ENCODE measurements at regions not wholly inside any gene's neighbourhood (a gene's known extent, or its start where the extent isn't known, plus 50 kb on each side); places are given as distances from the start of the nearest gene placed in this dataset.

- TF ChIP-seq, protein P1, sequence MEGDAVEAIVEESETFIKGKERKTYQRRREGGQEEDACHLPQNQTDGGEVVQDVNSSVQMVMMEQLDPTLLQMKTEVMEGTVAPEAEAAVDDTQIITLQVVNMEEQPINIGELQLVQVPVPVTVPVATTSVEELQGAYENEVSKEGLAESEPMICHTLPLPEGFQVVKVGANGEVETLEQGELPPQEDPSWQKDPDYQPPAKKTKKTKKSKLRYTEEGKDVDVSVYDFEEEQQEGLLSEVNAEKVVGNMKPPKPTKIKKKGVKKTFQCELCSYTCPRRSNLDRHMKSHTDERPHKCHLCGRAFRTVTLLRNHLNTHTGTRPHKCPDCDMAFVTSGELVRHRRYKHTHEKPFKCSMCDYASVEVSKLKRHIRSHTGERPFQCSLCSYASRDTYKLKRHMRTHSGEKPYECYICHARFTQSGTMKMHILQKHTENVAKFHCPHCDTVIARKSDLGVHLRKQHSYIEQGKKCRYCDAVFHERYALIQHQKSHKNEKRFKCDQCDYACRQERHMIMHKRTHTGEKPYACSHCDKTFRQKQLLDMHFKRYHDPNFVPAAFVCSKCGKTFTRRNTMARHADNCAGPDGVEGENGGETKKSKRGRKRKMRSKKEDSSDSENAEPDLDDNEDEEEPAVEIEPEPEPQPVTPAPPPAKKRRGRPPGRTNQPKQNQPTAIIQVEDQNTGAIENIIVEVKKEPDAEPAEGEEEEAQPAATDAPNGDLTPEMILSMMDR (IDR thresholded peaks at IDR 0.05; ENCODE audit: control insufficient read depth, extremely low read depth, insufficient read depth) = no peak
- no peak overlapping the region for H3K4me3 ChIP-seq (ENCODE audit: low read depth, low read length)
- no peak for DNase-seq (ENCODE audit: low read depth)
These were observed 173.8 kb downstream of the KCNJ2 start for GRCh38 chr17:70343114-70343513.

DNA sequence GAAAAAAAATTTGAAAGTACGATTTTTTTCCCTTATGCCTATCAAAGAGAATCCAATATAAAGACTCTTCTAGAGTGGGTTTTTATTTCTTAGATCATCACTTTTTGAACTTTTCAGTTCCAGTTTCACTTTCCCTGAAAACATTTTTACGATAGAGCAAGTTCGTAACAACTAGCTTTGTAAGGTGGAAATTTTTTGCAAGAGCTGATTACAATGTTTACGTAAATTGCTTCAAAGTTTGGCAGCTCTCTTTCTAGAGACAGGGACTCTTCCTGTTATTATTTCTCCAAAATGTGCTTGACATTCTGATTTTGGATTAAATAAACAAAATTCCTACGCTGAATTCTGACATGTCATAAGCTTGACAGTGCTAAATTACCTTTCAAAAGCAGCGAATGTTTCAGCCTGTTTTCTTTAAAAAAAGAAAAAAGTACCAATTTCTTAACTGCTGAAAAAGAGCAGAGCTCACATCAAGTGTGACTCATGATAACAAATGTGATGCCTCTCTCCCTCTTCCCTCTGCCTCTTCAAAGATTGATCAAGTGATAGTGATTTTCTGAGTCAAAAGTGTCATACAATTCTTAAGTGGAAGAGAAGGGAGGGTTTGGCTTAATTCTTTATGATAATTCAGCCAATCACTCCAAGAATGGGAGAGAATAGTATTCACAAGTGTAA lies 175.2 kb downstream of the KCNJ2 start:
- no peak overlapping the region for H3K4me3 ChIP-seq (ENCODE audit: low read depth, low read length)
- TF ChIP-seq, protein P1 (IDR thresholded peaks at IDR 0.05; ENCODE audit: control insufficient read depth, extremely low read depth, insufficient read depth) = no peak
- DNase-seq (ENCODE audit: low read depth) = no peak

GRCh38 chr17:70345061-70345460 lies 175.7 kb downstream of the KCNJ2 start:
- no peak overlapping the region for H3K4me3 ChIP-seq (ENCODE audit: low read depth, low read length)
- DNase-seq (ENCODE audit: low read depth) = no peak
- TF ChIP-seq, protein P1 (IDR thresholded peaks at IDR 0.05; ENCODE audit: control insufficient read depth, extremely low read depth, insufficient read depth) = no peak

- no peak overlapping the region for H3K4me3 ChIP-seq (ENCODE audit: low read depth, low read length)
- DNase-seq (ENCODE audit: low read depth) = no peak
- TF ChIP-seq, protein P1 (IDR thresholded peaks at IDR 0.05; ENCODE audit: control insufficient read depth, extremely low read depth, insufficient read depth) = no peak
These were observed 183.5 kb downstream of the KCNJ2 start for GRCh38 chr17:70352834-70353233.

DNA sequence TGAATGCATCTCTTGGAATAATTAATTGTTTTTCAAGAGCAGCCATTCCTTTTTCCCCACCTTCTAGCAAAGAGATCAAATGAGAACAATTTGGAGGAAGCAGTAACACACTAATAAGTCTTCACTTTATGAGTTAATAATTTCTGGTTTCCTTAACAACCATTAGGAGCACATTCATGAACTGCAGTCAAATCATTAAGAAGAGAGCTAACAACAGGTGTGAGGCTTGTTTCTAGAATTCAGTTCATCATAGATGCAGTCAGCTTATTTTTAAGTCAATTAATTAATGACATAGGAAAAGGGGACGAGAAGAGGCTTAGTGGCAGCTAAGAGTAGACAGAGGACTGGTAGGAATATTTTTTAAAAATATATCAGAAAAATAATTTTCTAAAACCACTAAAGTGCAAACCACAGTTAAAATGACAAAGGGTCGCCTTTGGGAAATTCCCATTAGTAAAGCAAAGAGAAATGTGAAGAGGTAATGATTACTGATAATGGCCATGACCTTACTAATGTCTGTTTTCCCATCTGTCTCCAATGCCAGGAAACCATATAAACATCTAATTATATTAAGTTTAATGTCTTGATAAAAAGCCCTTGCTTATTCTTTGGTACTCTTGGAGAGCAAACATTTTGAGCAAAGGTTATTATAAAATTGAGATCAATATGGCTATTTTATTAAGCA lies 184.2 kb downstream of the KCNJ2 start:
- DNase-seq (ENCODE audit: low read depth) = no peak
- TF ChIP-seq, protein P1 (IDR thresholded peaks at IDR 0.05; ENCODE audit: control insufficient read depth, extremely low read depth, insufficient read depth) = no peak

GRCh38 chr17:70355185-70355584 lies 185.9 kb downstream of the KCNJ2 start:
- DNase-seq (ENCODE audit: low read depth) = no peak
- TF ChIP-seq, protein P1 (IDR thresholded peaks at IDR 0.05; ENCODE audit: control insufficient read depth, extremely low read depth, insufficient read depth) = no peak
- H3K4me3 ChIP-seq (ENCODE audit: low read depth, low read length) = no peak overlapping the region

More for the DNA sequence above, 184.2 kb downstream of the KCNJ2 start:
- no peak overlapping the region for H3K4me3 ChIP-seq (ENCODE audit: low read depth, low read length)

All from LNCaP clone FGC (cell line).